ENCODE measurements at regions not wholly inside any gene's neighbourhood (a gene's known extent, or its start where the extent isn't known, plus 50 kb on each side); places are given as distances from the start of the nearest gene placed in this dataset.

GRCh38 chr21:25191141-25191540 is 416.1 kb downstream of the MRPL39 start:
- ATAC-seq: no peak

GRCh38 chr21:25189497-25189896 is 417.8 kb downstream of the MRPL39 start:
- ATAC-seq (no peak), DNase-seq (no peak)
- no peaks in the 10 kb centered on the region for H3K9me3 ChIP-seq (ENCODE audit: control insufficient read depth, insufficient read depth, low read length)
- Mint-ChIP-seq H3K4me3 (no peak overlapping the region), H3K4me1 (no peaks in the 10 kb centered on the region), H3K36me3 (peaks cover 2% of the 10 kb centered on the region), H3K27ac (no peak overlapping the region), H3K9me3 (peaks cover 4 to 10% of the 10 kb centered on the region in 2 donors), H3K27me3 (ENCODE audit: low read depth in 2 of 2) (no peaks in the 10 kb centered on the region)
- no peaks in the 10 kb centered on the region for H3K27me3 ChIP-seq (ENCODE audit: control insufficient read depth, insufficient read depth, low read length)
- intact Hi-C loops (cut with micrococcal nuclease): no loop called here
- no peak for TF ChIP-seq CTCF (IDR thresholded peaks at IDR 0.05)
- H3K4me1 ChIP-seq (ENCODE audit: control insufficient read depth, insufficient read depth, low read length): no peaks in the 10 kb centered on the region
- WGBS (ENCODE audit: insufficient coverage): no CpG with 5 or more reads among the region's 2 CpGs
- no peaks in the 10 kb centered on the region for H3K36me3 ChIP-seq (ENCODE audit: control insufficient read depth, insufficient read depth, low read length)
- H3K4me3 ChIP-seq (ENCODE audit: low read length): no peak overlapping the region
- H3K27ac ChIP-seq (ENCODE audit: low read length): no peak overlapping the region

More at GRCh38 chr21:25191141-25191540, 416.1 kb downstream of the MRPL39 start:
- no peaks in the 10 kb centered on the region for H3K36me3 Mint-ChIP-seq
- intact Hi-C loops (cut with micrococcal nuclease): no loop called here
- no peak for TF ChIP-seq CTCF (IDR thresholded peaks at IDR 0.05)
- no peaks in the 10 kb centered on the region for H3K4me1 Mint-ChIP-seq
- Histone ChIP-seq H3K4me1 (ENCODE audit: control insufficient read depth, insufficient read depth, low read length) (no peaks in the 10 kb centered on the region), H3K36me3 (ENCODE audit: control insufficient read depth, insufficient read depth, low read length) (no peaks in the 10 kb centered on the region), H3K9me3 (ENCODE audit: control insufficient read depth, insufficient read depth, low read length) (no peaks in the 10 kb centered on the region), H3K27ac (ENCODE audit: low read length) (no peak overlapping the region), H3K27me3 (ENCODE audit: control insufficient read depth, insufficient read depth, low read length) (no peaks in the 10 kb centered on the region), H3K4me3 (ENCODE audit: low read length) (no peak overlapping the region)
- peaks cover 8 to 12% of the 10 kb centered on the region in 2 donors for H3K9me3 Mint-ChIP-seq
- H3K27me3 Mint-ChIP-seq (ENCODE audit: low read depth in 2 of 2): no peaks in the 10 kb centered on the region
- no peak overlapping the region for H3K4me3 Mint-ChIP-seq
- H3K27ac Mint-ChIP-seq: no peak overlapping the region
- DNase-seq: no peak

- 70% methylated on average over 2 of the region's 2 CpGs for WGBS (ENCODE audit: insufficient coverage)
- H3K36me3 ChIP-seq (ENCODE audit: control insufficient read depth, insufficient read depth, low read length): no peaks in the 10 kb centered on the region
- H3K4me1 ChIP-seq (ENCODE audit: control insufficient read depth, insufficient read depth, low read length): no peaks in the 10 kb centered on the region
- no peak overlapping the region for H3K27ac ChIP-seq (ENCODE audit: low read length)
- ATAC-seq (no peak), DNase-seq (no peak)
- no peaks in the 10 kb centered on the region for H3K27me3 Mint-ChIP-seq (ENCODE audit: low read depth in 2 of 2)
- no peak overlapping the region for H3K4me3 ChIP-seq (ENCODE audit: low read length)
- H3K9me3 Mint-ChIP-seq: peaks cover 4 to 12% of the 10 kb centered on the region in 2 donors
- H3K27ac Mint-ChIP-seq: no peak overlapping the region
- no peak for TF ChIP-seq CTCF (IDR thresholded peaks at IDR 0.05)
- intact Hi-C loops (cut with micrococcal nuclease): no loop called here
- H3K4me1 Mint-ChIP-seq: no peaks in the 10 kb centered on the region
- peaks cover 5% of the 10 kb centered on the region for H3K36me3 Mint-ChIP-seq
- peaks cover 2% of the 10 kb centered on the region for H3K9me3 ChIP-seq (ENCODE audit: control insufficient read depth, insufficient read depth, low read length)
- H3K4me3 Mint-ChIP-seq: no peak overlapping the region
- H3K27me3 ChIP-seq (ENCODE audit: control insufficient read depth, insufficient read depth, low read length): no peaks in the 10 kb centered on the region
Observed at GRCh38 chr21:25188677-25189079, 418.6 kb downstream of the MRPL39 start.

- no peaks in the 10 kb centered on the region for H3K36me3 ChIP-seq (ENCODE audit: control insufficient read depth, insufficient read depth, low read length)
- no peak overlapping the region for H3K27ac Mint-ChIP-seq
- TF ChIP-seq CTCF (IDR thresholded peaks at IDR 0.05): no peak
- DNase-seq: no peak
- H3K4me3 ChIP-seq (ENCODE audit: low read length): no peak overlapping the region
- H3K9me3 Mint-ChIP-seq: peaks cover 6 to 14% of the 10 kb centered on the region in 2 donors
- peaks cover 5% of the 10 kb centered on the region for H3K36me3 Mint-ChIP-seq
- no peak overlapping the region for H3K4me3 Mint-ChIP-seq
- H3K27me3 Mint-ChIP-seq (ENCODE audit: low read depth in 2 of 2): no peaks in the 10 kb centered on the region
- H3K9me3 ChIP-seq (ENCODE audit: control insufficient read depth, insufficient read depth, low read length): peaks cover 4% of the 10 kb centered on the region
- no peaks in the 10 kb centered on the region for H3K27me3 ChIP-seq (ENCODE audit: control insufficient read depth, insufficient read depth, low read length)
- ATAC-seq: no peak
- no peaks in the 10 kb centered on the region for H3K4me1 ChIP-seq (ENCODE audit: control insufficient read depth, insufficient read depth, low read length)
- intact Hi-C loops (cut with micrococcal nuclease): no loop called here
- H3K27ac ChIP-seq (ENCODE audit: low read length): no peak overlapping the region
- H3K4me1 Mint-ChIP-seq: no peaks in the 10 kb centered on the region
Observed at GRCh38 chr21:25186273-25186672, 421.0 kb downstream of the MRPL39 start.

All from natural killer cell (primary cell).